ENCODE measurements at regions not wholly inside any gene's neighbourhood (a gene's known extent, or its start where the extent isn't known, plus 50 kb on each side); places are given as distances from the start of the nearest gene placed in this dataset.
A peak's percentile ranks its signal among the peaks of the same experiment; 100 is the strongest.
"Not testable (repeated sequence)": the region's sequence is repeated elsewhere in the genome, so short reads cannot be mapped to it uniquely, and the experiment has no call there.

DNA sequence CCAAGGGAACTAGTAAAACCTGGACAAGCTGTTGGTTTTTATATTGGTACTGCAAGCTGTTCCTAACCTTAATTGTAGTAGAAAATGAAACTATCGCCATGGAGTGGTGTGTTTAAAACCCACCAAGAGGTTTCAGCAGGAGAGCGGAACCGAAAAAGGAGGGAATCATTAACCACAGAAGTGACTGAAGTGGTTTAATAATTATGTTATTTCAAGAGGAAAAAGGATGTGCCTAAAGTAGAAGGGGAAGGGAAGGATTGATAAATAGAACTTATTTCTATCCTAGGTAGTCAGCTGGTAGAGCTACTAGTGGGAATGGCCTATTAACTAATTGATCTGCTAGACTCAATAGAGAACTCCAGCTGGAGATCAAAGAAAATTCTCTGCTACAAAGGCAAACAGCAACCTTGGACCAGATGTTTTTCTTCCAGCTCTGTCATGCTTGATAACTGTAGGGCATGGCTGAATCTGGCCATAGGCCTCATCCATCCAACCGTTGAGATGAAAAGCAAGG lies 91.8 kb downstream of the BAMBI start:
- TF ChIP-seq, protein P1, sequence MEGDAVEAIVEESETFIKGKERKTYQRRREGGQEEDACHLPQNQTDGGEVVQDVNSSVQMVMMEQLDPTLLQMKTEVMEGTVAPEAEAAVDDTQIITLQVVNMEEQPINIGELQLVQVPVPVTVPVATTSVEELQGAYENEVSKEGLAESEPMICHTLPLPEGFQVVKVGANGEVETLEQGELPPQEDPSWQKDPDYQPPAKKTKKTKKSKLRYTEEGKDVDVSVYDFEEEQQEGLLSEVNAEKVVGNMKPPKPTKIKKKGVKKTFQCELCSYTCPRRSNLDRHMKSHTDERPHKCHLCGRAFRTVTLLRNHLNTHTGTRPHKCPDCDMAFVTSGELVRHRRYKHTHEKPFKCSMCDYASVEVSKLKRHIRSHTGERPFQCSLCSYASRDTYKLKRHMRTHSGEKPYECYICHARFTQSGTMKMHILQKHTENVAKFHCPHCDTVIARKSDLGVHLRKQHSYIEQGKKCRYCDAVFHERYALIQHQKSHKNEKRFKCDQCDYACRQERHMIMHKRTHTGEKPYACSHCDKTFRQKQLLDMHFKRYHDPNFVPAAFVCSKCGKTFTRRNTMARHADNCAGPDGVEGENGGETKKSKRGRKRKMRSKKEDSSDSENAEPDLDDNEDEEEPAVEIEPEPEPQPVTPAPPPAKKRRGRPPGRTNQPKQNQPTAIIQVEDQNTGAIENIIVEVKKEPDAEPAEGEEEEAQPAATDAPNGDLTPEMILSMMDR (conservative IDR thresholded peaks at IDR 0.05; ENCODE audit: low read depth, low read length) = no peak
- DNase-seq (ENCODE audit: low read depth) = peak; percentile 53
- H3K4me3 ChIP-seq (ENCODE audit: low read depth, low read length) = peak overlapping the region; percentile 10

DNA sequence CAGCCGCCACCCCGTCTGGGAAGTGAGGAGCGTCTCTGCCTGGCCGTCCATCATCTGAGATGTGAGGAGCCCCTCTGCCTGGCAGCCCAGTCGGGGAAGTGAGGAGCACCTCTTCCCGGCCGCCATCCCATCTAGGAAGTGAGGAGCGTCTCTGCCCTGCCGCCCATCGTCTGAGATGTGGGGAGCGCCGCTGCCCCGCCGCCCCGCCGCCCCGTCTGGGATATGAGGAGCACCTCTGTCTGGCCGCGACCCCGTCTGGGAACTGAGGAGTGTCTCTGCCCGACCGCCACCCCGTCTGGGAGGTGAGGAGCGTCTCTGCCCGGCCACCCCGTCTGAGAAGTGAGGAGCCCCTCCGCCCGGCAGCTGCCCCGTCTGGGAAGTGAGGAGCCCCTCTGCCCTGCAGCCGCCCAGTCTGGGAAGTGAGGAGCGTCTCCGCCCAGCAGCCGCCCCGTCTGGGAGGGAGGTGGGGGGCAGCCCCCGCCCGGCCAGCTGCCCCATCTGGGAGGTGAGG lies 94.3 kb downstream of the BAMBI start:
- not testable (repeated sequence) for DNase-seq (ENCODE audit: low read depth); H3K4me3 ChIP-seq (ENCODE audit: low read depth, low read length)

DNA sequence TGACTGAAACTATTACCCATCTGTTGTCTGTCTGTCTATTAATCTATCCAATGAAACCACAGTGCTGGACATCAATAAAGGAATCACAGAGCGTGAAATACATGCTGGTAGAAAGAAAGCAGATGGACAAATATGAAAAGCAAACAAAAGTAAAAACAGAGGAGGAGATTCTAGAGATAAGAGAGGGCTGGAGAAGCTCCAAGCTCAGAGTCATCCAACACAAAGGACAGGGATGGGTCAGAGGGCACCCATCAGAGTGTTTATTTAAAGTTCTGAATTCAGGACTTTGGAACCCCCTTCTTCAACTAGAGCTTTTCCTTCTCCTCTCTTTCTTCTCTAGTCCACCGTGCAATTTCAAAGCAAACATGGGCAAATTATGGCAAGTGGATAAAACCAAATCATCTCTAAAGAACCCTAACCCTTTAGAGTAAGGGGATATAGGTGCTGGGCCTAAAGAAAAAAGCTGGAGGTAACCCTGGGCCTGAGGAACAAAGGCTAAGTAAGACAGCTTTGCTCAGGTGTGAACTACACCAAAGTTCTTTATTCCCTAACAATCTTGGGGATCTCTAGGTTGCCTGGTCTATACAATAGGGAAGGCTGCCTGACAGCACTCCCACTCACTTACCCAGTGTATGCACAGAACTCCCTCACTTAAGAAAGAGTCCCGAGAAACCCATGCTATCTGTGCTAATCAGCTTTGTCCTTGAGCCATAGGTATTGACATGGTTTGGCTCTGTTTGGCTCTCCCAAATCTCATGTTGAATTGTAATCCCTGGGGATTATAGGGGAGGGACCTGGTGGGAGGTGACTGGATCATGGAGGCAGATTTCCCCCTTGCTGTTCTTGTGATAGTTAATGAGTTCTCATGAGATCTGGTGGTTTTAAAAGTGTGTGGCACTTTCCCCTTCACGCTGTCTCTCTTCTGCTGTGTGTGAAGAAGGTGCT lies 97.0 kb downstream of the BAMBI start:
- no peak for DNase-seq (ENCODE audit: low read depth)
- TF ChIP-seq, protein P1 (conservative IDR thresholded peaks at IDR 0.05; ENCODE audit: low read depth, low read length) = no peak
- H3K4me3 ChIP-seq (ENCODE audit: low read depth, low read length) = no peak overlapping the region

DNA sequence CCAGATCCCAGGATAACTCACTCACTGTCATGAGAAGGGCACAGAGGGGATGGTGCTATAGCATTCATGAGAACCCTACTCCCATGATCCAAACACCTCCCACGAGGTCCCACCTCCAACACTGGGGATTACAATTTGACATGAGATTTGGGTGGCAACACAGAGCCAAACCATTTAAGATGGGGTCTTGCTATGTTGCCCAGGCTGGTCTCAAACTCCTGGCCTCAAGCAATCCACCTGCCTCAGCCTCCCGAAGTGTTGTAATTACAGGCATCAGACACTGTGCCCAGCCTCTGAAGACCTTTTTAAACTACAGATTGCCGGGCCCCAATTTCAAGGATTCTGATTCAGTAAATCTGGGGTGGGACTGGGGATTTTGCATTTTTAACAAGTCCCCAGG lies 98.5 kb downstream of the BAMBI start:
- TF ChIP-seq, protein P1 (conservative IDR thresholded peaks at IDR 0.05; ENCODE audit: low read depth, low read length) = no peak
- H3K4me3 ChIP-seq (ENCODE audit: low read depth, low read length) = no peak overlapping the region
- DNase-seq (ENCODE audit: low read depth) = no peak

DNA sequence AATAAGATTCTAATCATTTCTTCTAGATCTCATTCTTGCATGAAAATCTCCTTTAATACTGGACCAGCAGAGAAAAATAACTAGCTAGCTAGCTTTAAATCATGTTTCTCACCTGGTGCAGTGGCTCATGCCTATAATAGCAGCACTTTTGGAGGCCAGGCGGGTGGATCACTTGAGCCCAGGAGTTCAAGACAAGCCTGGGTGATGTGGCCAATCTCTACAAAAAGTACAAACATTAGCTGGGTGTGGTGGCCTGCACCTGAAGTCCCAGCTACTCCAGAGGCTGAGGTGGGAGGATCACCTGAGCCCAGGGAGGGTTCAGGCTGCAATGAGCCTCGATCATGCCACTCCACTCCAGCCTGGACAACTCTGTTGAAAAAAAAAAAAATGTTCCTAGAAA lies 99.2 kb downstream of the BAMBI start:
- no peak for DNase-seq (ENCODE audit: low read depth)
- H3K4me3 ChIP-seq (ENCODE audit: low read depth, low read length) = no peak overlapping the region
- TF ChIP-seq, protein P1 (conservative IDR thresholded peaks at IDR 0.05; ENCODE audit: low read depth, low read length) = no peak

DNA sequence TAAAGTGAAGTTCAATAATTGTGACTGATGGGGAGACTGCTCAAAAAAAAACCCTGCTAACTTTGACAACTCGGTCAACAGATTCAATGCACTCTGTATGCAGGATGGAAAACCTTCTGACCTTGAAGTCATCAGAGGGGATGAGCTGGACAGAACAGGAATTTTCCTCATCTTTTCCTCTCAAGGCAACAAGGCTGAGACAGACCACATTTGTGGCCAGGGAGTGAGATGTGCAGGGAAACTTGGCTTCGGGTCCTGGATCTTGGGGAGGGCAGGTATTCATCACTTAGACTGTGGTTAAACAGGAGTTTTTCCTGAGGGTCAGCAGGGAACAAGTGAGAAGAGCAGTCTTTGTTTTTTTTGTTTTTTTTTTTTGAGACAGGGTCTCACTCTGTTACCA lies 100.6 kb downstream of the BAMBI start:
- DNase-seq (ENCODE audit: low read depth) = no peak
- TF ChIP-seq, protein P1 (conservative IDR thresholded peaks at IDR 0.05; ENCODE audit: low read depth, low read length) = no peak
- H3K4me3 ChIP-seq (ENCODE audit: low read depth, low read length) = no peak overlapping the region

DNA sequence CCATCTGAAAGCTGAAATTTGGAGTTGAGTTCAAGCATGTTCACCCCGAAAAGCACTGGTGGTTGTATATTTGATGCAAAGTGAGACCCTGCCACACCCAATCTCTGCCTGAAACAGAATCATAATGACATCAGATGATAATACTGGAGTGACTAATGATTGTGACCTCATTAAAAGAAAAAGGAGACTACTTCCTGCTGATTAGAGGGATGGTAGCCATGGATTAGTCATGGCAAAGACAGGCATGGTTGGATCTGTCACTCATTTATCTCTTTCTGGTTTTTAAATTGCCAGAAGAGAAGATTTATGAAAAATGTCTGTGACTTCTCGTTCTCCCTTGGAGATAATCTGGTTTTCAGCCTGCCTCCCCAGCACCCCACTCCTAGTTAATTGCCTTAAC lies 101.2 kb downstream of the BAMBI start:
- TF ChIP-seq, protein P1 (conservative IDR thresholded peaks at IDR 0.05; ENCODE audit: low read depth, low read length) = no peak
- H3K4me3 ChIP-seq (ENCODE audit: low read depth, low read length) = no peak overlapping the region
- DNase-seq (ENCODE audit: low read depth) = no peak
